ENCODE measurements at regions not wholly inside any gene's neighbourhood (a gene's known extent, or its start where the extent isn't known, plus 50 kb on each side); places are given as distances from the start of the nearest gene placed in this dataset.

DNA sequence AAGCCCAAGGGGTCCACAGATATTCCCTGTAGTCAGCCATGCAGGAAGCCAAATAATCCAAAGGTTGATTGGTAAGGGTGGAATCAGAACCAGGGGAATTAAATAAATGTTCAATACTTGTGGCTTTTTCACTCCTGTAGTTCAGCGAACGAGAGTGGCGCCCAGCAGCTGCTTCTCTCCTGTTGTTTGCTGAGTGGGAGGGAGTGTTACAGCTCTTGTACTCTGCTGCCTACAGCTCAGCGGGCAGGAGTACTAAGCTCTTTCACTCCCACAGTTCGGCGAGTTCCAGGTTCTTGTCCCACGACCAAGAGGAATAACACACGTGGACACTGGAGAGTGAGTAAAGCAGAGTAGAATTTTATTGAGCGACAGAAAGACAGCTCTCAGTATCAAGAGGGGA, 105.9 kb downstream of the MOBP start:
- H4K20me1 ChIP-seq (replicated peaks; ENCODE audit: control insufficient read depth, insufficient read depth, low read length): no peaks in the 10 kb centered on the region
- no peak overlapping the region for H3K4me2 ChIP-seq (ENCODE audit: insufficient read depth, low read length)
- no peak overlapping the region for H3K4me3 ChIP-seq
- intact Hi-C loops (cut with micrococcal nuclease): no loop called here
- H3K4me1 ChIP-seq (replicated peaks in 1 of 2; ENCODE audit: control insufficient read depth in 2 of 2, insufficient read depth in 2 of 2, low read length in 2 of 2): no peaks in the 10 kb centered on the region
- ATAC-seq (no peak), DNase-seq (ENCODE audit: extremely low read depth in 1 of 4, low spot score in 3 of 4) (no peak), FAIRE-seq (no peak)
- no peaks in the 10 kb centered on the region for H3K79me2 ChIP-seq (ENCODE audit: control insufficient read depth, insufficient read depth, low read length)
- H2AFZ ChIP-seq (ENCODE audit: low read depth, low read length): no peak overlapping the region; the same call in 1 of the 2 replicates
- 3% methylated on average over 9 of the region's 9 CpGs for WGBS (ENCODE audit: insufficient coverage, low coverage, missing lambda C conversion rate)
- no peak overlapping the region for H3K27ac ChIP-seq (ENCODE audit: extremely low read depth, low read depth, low read length)
- H3K9me3 ChIP-seq (replicated peaks; ENCODE audit: control insufficient read depth, insufficient read depth, low read depth, low read length): no peaks in the 10 kb centered on the region
- POLR2A ChIA-PET: interaction anchor here (0.5 to 1.5 kb wide), 4 partner anchors 8 to 738 kb away, joined by 3 read pairs; no protein-coding TSS in a partner anchor
- H3K9ac ChIP-seq (ENCODE audit: insufficient read depth in 1 of 2, low read depth in 2 of 2, low read length in 2 of 2): no peak overlapping the region
- H3K36me3 ChIP-seq (ENCODE audit: control insufficient read depth, insufficient read depth, low read length): no peaks in the 10 kb centered on the region
- TF ChIP-seq ZNF24 (IDR thresholded peaks at IDR 0.05) (no peak), CREB1 (IDR thresholded peaks at IDR 0.05) (no peak), CREB1 (CRISPR knock-in tag; IDR thresholded peaks at IDR 0.05) (no peak), HMGN3 (IDR thresholded peaks at IDR 0.05; ENCODE audit: borderline replicate concordance, extremely low read depth, insufficient read length, low read depth, low read length) (no peak), ZNF324 (CRISPR knock-in tag; IDR thresholded peaks at IDR 0.05) (no peak), HLTF (IDR thresholded peaks at IDR 0.05) (no peak), SRSF3 (IDR thresholded peaks at IDR 0.05; ENCODE audit: insufficient read depth, low read length) (no peak), EWSR1 (IDR thresholded peaks at IDR 0.05; ENCODE audit: borderline replicate concordance, low read depth, partially characterized antibody) (no peak)
- TF ChIP-seq, protein P1, sequence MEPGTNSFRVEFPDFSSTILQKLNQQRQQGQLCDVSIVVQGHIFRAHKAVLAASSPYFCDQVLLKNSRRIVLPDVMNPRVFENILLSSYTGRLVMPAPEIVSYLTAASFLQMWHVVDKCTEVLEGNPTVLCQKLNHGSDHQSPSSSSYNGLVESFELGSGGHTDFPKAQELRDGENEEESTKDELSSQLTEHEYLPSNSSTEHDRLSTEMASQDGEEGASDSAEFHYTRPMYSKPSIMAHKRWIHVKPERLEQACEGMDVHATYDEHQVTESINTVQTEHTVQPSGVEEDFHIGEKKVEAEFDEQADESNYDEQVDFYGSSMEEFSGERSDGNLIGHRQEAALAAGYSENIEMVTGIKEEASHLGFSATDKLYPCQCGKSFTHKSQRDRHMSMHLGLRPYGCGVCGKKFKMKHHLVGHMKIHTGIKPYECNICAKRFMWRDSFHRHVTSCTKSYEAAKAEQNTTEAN (CRISPR knock-in tag; IDR thresholded peaks at IDR 0.05): no peak
- TF ChIP-seq, protein P2, sequence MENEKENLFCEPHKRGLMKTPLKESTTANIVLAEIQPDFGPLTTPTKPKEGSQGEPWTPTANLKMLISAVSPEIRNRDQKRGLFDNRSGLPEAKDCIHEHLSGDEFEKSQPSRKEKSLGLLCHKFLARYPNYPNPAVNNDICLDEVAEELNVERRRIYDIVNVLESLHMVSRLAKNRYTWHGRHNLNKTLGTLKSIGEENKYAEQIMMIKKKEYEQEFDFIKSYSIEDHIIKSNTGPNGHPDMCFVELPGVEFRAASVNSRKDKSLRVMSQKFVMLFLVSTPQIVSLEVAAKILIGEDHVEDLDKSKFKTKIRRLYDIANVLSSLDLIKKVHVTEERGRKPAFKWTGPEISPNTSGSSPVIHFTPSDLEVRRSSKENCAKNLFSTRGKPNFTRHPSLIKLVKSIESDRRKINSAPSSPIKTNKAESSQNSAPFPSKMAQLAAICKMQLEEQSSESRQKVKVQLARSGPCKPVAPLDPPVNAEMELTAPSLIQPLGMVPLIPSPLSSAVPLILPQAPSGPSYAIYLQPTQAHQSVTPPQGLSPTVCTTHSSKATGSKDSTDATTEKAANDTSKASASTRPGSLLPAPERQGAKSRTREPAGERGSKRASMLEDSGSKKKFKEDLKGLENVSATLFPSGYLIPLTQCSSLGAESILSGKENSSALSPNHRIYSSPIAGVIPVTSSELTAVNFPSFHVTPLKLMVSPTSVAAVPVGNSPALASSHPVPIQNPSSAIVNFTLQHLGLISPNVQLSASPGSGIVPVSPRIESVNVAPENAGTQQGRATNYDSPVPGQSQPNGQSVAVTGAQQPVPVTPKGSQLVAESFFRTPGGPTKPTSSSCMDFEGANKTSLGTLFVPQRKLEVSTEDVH (IDR thresholded peaks at IDR 0.05; ENCODE audit: low read depth, partially characterized antibody): no peak
- H3K9me1 ChIP-seq (ENCODE audit: control insufficient read depth, insufficient read depth, low read length): no peaks in the 10 kb centered on the region
- BruUV-seq (replicated peaks): no TSS peak
- in situ Hi-C loops (cut with MboI): no loop called here
- CTCF ChIA-PET (ENCODE audit: low intra/inter-chr PET ratio): no interaction called here
- H3K27me3 ChIP-seq (ENCODE audit: control insufficient read depth in 2 of 2, insufficient read depth in 2 of 2, low read length in 2 of 2): peaks cover 0 to 11% of the 10 kb centered on the region in 2 experiments; a peak in 1 of 5 replicates

Measured in K562 (cell line).